Stimulated activated CD4-positive, alpha-beta T cell treated with anti-CD3 and anti-CD28 coated beads, Interleukin-15, amount 100 ng/mL, for 24 hours (primary cell): ENCODE measurements at regions not wholly inside any gene's neighbourhood (a gene's known extent, or its start where the extent isn't known, plus 50 kb on each side); places are given as distances from the start of the nearest gene placed in this dataset.
"Not testable (repeated sequence)": the region's sequence is repeated elsewhere in the genome, so short reads cannot be mapped to it uniquely, and the experiment has no call there.

Experiments used
- DNase-seq: peaks from one replicate; pipeline ENCODE4 v3.0.0-alpha.2; 2020

- DNase-seq, result no peak
Observed at GRCh38 chr18:38563396-38563980, 997.9 kb upstream of the CELF4 start.

- no peak for DNase-seq
Observed at GRCh38 chr18:38557006-38557405, 991.4 kb upstream of the CELF4 start.

GRCh38 chr18:38552732-38553321 lies 987.2 kb upstream of the CELF4 start:
- DNase-seq, result no peak

- no peak for DNase-seq
Observed at GRCh38 chr18:38551881-38552280, 986.3 kb upstream of the CELF4 start.

GRCh38 chr18:38545071-38545470 lies 979.5 kb upstream of the CELF4 start:
- no peak for DNase-seq

- DNase-seq, result no peak
Observed at GRCh38 chr18:38539856-38540255, 974.3 kb upstream of the CELF4 start.

GRCh38 chr18:38539371-38539770 lies 973.8 kb upstream of the CELF4 start:
- DNase-seq, result no peak

- no peak for DNase-seq
Observed at GRCh38 chr18:38534073-38534472, 968.5 kb upstream of the CELF4 start.

- no peak for DNase-seq
Observed at GRCh38 chr18:38526922-38527321, 961.3 kb upstream of the CELF4 start.

GRCh38 chr18:38525039-38525438 lies 959.4 kb upstream of the CELF4 start:
- DNase-seq, result no peak

- DNase-seq, result no peak
Observed at GRCh38 chr18:38520786-38521185, 955.2 kb upstream of the CELF4 start.

- no peak for DNase-seq
Observed at GRCh38 chr18:38502539-38502938, 936.9 kb upstream of the CELF4 start.

GRCh38 chr18:38497266-38497665 lies 931.7 kb upstream of the CELF4 start:
- DNase-seq, result peak; percentile 22

GRCh38 chr18:38496222-38496793 lies 930.7 kb upstream of the CELF4 start:
- no peak for DNase-seq

GRCh38 chr18:38494065-38494464 lies 928.5 kb upstream of the CELF4 start:
- DNase-seq, result no peak

- no peak for DNase-seq
Observed at GRCh38 chr18:38491195-38491594, 925.6 kb upstream of the CELF4 start.

GRCh38 chr18:38489721-38490120 lies 924.1 kb upstream of the CELF4 start:
- not testable (repeated sequence) for DNase-seq

GRCh38 chr18:38487521-38487920 lies 921.9 kb upstream of the CELF4 start:
- DNase-seq, result no peak

GRCh38 chr18:38483326-38483725 lies 917.7 kb upstream of the CELF4 start:
- no peak for DNase-seq

GRCh38 chr18:38481576-38481975 lies 916.0 kb upstream of the CELF4 start:
- no peak for DNase-seq

GRCh38 chr18:38475686-38476085 lies 910.1 kb upstream of the CELF4 start:
- DNase-seq, result no peak

- DNase-seq, result no peak
Observed at GRCh38 chr18:38473535-38473934, 907.9 kb upstream of the CELF4 start.

- DNase-seq, result no peak
Observed at GRCh38 chr18:38470421-38470820, 904.8 kb upstream of the CELF4 start.

GRCh38 chr18:38466426-38466825 lies 900.8 kb upstream of the CELF4 start:
- DNase-seq, result no peak

- no peak for DNase-seq
Observed at GRCh38 chr18:38464024-38464423, 898.4 kb upstream of the CELF4 start.
